NCI-H526 (cell line): ENCODE measurements at regions not wholly inside any gene's neighbourhood (a gene's known extent, or its start where the extent isn't known, plus 50 kb on each side); places are given as distances from the start of the nearest gene placed in this dataset.
"Not testable (repeated sequence)": the region's sequence is repeated elsewhere in the genome, so short reads cannot be mapped to it uniquely, and the experiment has no call there.

Experiments
- DNase-seq, 2 experiments: peaks; one replicate each; lab custom pipeline; 2025; lab: John Stamatoyannopoulos, UW

DNA sequence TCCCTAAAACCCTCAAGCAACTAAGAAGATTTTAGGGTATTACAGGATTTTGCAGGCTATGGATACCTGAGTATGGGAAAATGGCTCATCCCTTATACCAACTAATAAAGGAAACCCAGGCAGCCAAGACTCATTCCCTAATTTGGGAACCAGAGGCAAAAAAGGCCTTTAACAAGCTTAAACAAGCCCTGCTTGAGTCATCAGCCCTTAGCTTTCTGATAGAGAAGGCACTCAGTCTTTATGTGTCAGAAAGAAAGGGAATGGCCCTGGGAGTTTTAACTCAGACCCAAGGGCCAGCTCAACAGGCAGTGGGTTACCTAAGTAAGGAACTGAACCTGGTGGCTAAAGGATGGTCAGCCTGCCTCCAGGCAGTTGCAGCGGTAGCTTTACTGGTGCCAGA, 96.9 kb upstream of the RMP24 start:
- DNase-seq, result no peak

DNA sequence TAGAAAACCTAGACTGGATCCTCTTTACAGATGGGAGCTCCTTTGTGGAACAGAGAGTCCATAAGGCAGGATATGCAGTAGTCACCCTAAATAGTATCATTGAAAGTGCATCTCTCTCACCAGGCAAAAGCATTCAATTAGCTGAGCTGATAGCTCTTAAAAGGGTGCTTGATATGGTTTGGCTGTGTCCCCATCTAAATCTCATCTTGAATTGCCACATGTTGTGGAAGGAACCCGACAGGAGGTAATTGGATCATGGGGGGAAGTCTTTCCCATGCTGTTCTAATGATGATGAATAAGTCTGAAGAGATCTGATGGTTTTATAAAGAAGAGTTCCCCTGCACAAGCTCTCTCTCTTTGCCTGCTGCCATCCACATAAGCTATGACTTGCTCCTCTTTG, 96.2 kb upstream of the RMP24 start:
- no peak for DNase-seq

DNA sequence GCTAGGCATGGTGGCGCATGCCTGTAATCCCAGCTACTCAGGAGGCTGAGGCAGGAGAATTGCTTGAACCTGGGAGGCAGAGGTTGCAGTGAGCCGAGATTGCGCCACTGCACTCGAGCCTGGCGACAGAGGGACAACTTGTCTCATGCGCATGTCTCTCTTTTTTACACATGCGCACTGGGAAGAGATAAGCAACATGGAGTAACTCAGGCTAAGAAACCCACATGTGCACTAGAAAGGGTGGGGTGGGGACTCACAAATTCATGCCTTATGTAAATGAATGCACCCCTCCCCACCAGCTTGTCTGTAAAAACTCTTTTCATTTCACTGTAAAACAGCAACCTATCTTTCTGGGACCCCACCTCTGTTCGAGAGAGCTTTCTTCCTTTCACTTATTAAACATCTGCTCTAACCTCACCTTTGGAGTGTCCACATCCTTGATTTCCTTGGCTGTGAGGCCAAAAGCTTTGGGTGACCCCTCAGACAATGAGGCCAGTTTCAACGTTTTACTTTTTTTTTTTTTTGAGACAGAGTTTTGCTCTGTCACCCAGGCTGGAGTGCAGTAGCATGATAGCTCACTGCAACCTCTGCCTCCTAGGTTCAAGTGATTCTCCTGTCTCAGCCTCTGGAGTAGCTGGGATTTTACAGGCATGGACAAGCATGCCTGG, 91.6 kb upstream of the RMP24 start:
- no peak for DNase-seq

DNA sequence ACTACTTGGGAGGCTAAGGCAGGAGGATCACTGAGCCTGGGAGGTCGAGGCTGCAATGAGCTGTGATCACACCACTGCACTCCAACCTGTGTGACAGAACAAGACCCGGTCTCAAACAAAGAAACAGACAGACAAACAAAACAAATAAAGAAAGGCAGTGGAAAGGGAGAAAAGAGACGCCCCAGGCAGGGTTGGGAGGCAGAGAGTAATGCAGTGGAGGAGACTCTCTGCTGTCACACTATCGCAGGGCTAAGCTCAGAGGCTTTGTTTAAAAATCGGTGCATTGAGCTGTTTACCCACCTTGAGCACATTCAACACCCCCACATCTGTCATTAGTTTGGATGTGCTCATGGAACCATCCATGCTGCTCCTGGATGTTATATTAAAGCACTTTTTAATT, 84.2 kb upstream of the RMP24 start:
- DNase-seq, result no peak

DNA sequence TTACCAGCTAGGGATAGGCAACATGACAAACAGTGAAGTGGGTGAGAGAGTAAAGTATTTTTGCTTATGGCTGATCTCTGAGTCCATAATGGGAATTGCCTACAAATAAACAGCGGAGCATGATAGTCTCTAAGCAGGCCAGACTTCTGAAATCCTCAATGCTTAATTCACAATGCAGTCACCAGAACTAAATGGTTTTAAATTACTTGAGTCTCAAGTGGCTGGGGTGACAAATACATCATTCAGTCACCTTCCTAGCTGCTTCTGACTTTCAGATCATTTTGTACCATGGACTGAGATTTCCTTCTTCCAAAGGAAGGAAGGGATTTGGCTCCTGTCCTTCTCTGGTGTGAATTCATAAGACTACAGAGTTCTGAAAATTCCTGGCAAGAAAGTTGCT, 82.8 kb upstream of the RMP24 start:
- no peak for DNase-seq

DNA sequence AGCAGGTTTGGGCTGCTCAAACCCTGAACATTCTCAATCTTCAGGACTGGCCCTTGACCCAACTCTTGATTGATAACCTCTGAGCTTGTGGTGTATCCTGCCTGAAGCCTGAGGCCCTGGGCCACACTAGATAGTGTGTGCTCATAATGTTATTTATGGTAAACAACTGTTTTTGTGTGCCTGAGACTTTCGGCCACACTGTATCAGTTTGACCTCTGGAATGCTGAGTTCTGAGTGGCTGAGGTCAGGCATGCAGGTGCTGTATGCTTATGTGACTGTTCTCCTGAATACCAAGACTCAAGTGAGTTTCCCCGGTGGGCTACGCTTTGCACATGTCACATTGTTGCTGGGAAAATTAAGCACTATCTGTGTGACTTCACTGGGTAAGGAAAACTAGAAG, 82.2 kb upstream of the RMP24 start:
- no peak for DNase-seq

DNA sequence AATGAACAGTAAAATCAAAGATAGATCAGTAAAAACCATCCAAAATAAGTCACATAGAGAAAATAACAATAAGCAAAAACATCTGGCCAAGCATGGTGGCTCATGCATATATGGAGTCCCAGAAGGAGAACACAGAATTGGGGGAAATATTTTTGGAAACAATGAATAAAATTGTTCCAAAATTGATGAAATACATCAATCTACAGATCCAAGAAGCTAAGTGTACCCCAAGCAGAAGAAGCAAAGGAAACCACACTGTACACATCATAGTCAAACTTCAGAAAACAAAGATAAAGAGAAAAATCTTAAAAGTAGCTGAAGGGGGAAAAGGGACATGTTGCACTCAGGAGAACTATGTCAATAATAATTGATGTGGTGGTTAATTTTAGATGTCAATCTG, 80.4 kb upstream of the RMP24 start:
- no peak for DNase-seq

DNA sequence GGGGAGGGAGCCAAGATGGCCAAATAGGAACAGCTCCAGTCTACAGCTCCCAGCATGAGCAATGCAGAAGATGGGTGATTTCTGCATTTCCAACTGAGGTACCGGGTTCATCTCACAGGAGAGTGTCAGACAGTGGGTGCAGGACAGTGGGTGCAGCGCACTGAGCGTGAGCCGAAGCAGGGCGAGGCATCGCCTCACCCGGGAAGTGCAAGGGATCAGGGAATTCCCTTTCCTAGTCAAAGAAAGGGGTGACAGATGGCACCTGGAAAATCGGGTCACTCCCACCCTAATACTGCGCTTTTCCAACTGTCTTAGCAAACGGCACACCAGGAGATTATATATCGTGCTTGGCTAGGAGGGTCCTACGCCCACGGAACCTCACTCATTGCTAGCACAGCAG, 75.0 kb upstream of the RMP24 start:
- DNase-seq, result not testable (repeated sequence)

DNA sequence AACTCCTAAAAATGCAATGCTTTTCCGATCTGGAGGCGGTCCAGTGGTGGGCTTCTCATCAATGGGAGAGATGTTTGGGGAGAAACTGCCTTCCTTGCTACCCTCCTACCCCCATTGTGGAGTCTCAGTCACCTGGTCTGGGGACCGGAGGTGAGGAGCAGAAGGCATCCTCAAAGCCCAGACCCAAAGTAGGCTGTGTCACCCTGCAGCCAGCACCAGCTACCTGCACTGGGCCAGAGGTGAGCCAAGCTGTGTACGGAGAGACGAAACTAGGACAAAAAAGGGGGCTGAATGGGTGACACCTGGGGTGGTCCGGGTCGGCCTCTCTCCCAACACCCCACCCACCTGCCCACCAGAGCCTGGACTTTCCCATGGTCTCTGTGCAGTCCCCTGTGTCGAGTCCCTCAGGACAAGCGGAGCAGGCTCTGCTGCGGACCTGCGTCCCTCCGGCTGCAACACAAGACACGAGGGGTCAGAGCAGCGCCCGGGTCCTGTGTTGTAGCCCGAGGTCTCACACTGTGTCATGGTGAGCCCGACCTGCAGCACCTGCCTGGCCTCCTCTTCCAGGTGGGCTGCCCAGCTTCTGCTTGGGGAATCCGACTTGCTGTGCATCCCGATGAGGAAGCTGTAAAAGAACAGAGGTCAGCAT, 68.0 kb upstream of the RMP24 start:
- no peak for DNase-seq

DNA sequence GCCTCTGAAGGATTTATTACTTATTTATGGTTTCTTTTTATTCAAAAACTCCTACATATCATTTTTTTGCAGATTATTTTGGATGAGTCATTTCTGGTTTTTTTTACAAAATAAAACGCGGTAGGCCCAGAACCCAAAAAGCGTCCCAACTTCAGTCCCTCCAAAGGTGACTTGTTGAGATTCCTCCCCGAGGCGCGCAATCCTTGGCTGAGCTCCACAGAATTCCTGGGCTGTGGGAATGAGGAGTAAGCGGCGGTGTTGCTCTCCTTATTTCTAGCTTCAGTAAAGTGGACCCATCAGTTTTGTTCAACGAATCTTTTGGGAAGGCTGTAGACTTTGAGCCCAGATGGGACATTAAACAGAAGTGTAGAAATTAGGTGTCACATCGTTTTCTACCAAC, 67.0 kb upstream of the RMP24 start:
- no peak for DNase-seq

DNA sequence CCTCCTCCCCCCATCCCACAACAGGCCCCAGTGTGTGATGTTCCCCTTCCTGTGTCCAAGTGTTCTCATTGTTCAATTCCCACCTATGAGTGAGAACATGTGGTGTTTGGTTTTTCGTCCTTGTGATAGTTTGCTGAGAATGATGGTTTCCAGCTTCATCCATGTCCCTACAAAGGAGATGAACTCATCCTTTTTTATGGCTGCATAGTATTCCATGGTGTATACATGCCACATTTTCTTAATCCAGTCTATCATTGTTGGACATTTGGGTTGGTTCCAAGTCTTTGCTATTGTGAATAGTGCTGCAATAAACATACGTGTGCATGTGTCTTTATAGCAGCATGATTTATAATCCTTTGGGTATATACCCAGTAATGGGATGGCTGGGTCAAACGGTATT, 66.2 kb upstream of the RMP24 start:
- not testable (repeated sequence) for DNase-seq

DNA sequence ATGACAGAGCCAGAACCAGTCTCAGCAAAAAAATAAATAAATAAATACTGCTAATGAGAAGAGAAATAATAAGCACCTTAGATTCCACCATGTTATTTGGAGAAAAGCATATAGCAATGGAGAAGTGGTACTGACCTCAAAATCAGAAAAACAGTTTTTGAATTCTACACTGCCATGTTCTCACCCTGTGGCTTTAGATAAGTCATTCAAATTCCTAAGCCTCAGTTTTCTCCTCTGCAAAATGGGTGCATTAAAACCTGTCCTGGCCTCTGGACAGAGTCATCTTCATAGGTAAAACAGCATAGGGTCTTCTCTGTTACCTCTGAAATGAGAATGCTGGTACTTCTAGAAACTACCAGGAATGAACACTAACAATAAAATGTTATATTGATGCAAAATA, 62.2 kb upstream of the RMP24 start:
- DNase-seq, result no peak

DNA sequence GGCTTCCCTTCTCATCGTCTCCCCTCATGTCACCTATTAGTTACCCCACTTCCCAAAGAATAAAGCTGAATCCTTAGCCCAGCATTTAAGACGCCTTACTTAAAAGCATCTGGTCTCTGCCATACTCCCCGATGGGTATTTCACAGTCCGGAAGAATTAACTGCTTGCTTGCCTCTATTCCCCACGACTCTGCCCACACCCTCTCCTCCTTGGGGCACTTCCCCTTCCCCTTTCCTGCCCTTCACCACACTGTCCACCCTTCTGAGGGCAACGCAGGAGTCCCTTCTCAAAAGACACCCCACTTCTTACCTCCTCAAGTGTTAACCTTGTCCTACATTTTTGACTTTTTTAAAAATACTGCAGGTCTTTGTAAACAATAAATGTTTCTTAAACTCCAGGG, 60.1 kb upstream of the RMP24 start:
- no peak for DNase-seq

DNA sequence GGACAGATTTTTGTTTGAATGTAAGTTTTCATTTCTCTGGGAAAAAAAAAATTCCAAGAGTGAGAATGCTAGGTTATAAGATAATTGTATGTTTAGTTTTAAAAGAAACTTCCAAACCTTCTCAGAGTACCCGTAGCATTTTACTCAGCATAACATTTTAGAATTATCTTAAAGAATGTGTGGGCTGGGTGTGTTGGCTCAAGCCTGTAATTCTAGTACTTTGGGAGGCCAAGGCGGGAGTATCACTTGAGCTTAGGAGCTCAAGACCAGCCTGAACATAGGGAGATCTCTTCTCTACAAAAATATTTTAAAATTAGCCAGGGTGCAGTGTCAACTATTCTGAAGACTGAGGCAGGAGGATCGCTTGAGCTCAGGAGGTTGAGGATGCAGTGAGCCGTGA, 57.4 kb upstream of the RMP24 start:
- DNase-seq, result no peak

DNA sequence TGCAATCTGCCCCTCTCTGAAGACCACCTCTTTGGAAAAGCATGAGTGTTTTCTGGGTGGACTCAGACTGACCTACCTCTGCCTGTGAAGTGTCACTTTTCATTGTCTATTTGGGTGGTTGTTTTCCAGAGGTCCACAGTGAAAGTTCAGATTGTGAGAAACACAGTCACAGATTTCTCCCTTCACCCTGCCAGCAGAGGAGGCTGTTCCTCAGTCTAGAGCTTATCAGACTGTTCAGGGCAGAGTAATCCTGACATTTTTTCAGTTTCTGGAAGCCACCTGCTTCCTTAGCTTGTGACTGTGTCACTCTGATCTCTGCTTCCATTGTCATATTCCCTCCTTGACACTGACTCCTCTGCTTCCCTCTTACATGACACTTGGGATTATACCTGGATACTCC, 55.4 kb upstream of the RMP24 start:
- DNase-seq, result no peak

DNA sequence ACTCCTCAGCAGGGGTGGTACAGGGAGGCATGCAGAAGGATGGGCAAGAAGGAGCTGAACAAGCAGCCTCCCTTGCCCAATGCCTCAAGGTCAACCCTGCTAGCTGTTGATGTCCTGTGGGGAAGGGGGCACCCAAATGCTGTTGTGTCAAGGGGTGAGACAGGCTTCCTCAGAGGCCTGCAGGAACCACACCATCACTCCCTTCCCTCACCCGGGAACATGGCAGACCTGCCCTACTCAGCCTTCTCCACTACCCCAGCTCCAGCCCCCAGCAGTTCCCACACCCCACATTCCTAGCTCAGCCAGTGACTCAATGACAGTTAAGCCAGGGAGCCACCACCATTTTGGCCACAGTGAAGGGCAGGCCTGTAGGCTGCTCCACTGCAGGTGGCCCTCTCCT, 53.9 kb upstream of the RMP24 start:
- DNase-seq, result no peak

DNA sequence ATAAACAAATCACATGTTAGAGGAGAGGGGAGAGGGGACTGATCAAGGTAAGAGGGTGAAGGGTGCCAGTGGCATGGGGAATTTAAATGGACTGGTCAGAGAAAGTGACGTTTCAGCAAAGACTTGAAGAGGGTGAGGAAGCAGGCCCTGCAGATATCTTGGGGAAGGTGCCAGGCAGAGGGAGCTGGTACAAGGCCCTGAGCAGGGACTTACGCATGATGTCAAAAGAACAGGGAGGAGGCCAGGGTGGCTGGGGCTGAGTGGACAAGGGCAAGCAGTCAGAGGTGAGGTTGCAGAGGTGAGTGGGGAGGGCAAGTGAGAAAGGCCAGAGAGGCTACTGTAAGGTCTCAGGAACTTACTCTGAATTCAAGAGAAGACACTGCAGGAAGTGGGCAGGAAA, 53.3 kb upstream of the RMP24 start:
- DNase-seq, result no peak

DNA sequence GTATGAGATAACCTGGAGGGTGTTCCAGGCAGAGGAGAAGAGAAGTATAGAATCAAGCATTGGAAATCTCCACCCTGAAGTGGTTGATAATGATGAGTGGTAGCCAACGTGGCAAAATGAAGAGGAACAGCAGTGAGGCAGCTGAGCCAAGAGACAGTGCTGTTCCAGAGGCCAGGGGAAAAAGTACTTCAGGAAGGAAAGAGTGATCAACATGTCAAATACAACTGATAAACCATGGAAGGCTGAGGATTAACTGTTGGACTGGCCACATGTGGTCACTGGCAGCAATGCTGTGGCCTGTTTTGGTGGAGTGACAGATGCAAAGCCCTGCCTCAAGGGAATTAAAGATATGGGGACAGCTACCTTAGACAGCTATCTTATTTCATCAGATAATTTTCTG, 51.9 kb upstream of the RMP24 start:
- DNase-seq, result no peak
